GM23248 (cell line): ENCODE measurements at regions not wholly inside any gene's neighbourhood (a gene's known extent, or its start where the extent isn't known, plus 50 kb on each side); places are given as distances from the start of the nearest gene placed in this dataset.

ENCODE experiments used
- EZH2 ChIP-seq: fragments of 200-600 bp; sonication (generic); IDR thresholded peaks from 2 replicates; pipeline ENCODE4 v1.6.1; 2018; ENCODE audit warnings: antibody characterized with exemption, mild to moderate bottlenecking; ENCODE audit not compliant: insufficient read depth, poor library complexity, severe bottlenecking
- EZH2phosphoT487 ChIP-seq: fragments of 200-600 bp; sonication (generic); IDR thresholded peaks from 2 replicates; pipeline ENCODE4 v1.6.1; 2018; ENCODE audit warnings: antibody characterized with exemption, moderate library complexity, mild to moderate bottlenecking, low read depth; ENCODE audit not compliant: insufficient read depth

- TF ChIP-seq EZH2 (no peak), EZH2phosphoT487 (no peak)
Observed at GRCh38 chr3:22471557-22471956, 720.5 kb upstream of the ZNF385D start.
